HG02884 (cell line): ENCODE measurements at regions not wholly inside any gene's neighbourhood (a gene's known extent, or its start where the extent isn't known, plus 50 kb on each side); places are given as distances from the start of the nearest gene placed in this dataset.

Source experiments
- ATAC-seq: cut with Tn5 transposase; IDR thresholded peaks from one replicate; pipeline ENCODE4 v1.9.1; 2021; ENCODE audit warnings: mild to moderate bottlenecking, moderate library complexity; ENCODE audit not compliant: unreplicated experiment

- ATAC-seq = no peak
These were observed 213.3 kb downstream of the SH3BP4 start for GRCh38 chr2:235165136-235165535.

GRCh38 chr2:235165631-235166030, 213.8 kb downstream of the SH3BP4 start:
- ATAC-seq = no peak

GRCh38 chr2:235168174-235168979, 216.6 kb downstream of the SH3BP4 start:
- no peak for ATAC-seq

- no peak for ATAC-seq
These were observed 218.2 kb downstream of the SH3BP4 start for GRCh38 chr2:235170016-235170415.

- ATAC-seq = no peak
These were observed 219.0 kb downstream of the SH3BP4 start for GRCh38 chr2:235170536-235171521.

- ATAC-seq = no peak
These were observed 219.8 kb downstream of the SH3BP4 start for GRCh38 chr2:235171550-235172031.

GRCh38 chr2:235180642-235181041, 228.8 kb downstream of the SH3BP4 start:
- ATAC-seq = no peak

GRCh38 chr2:235183786-235184185, 232.0 kb downstream of the SH3BP4 start:
- ATAC-seq = no peak

- ATAC-seq = no peak
These were observed 236.0 kb downstream of the SH3BP4 start for GRCh38 chr2:235187806-235188205.

- no peak for ATAC-seq
These were observed 239.7 kb downstream of the SH3BP4 start for GRCh38 chr2:235191486-235191885.

GRCh38 chr2:235191978-235192377, 240.2 kb downstream of the SH3BP4 start:
- no peak for ATAC-seq

GRCh38 chr2:235194351-235194750, 242.5 kb downstream of the SH3BP4 start:
- no peak for ATAC-seq

- ATAC-seq = no peak
These were observed 243.0 kb downstream of the SH3BP4 start for GRCh38 chr2:235194836-235195235.

GRCh38 chr2:235195921-235196320, 244.1 kb downstream of the SH3BP4 start:
- no peak for ATAC-seq

- ATAC-seq = no peak
These were observed 247.3 kb downstream of the SH3BP4 start for GRCh38 chr2:235199128-235199527.

- no peak for ATAC-seq
These were observed 248.4 kb downstream of the SH3BP4 start for GRCh38 chr2:235200216-235200615.

- no peak for ATAC-seq
These were observed 249.9 kb downstream of the SH3BP4 start for GRCh38 chr2:235201756-235202155.

GRCh38 chr2:235204948-235205347, 253.1 kb downstream of the SH3BP4 start:
- no peak for ATAC-seq

- no peak for ATAC-seq
These were observed 254.6 kb downstream of the SH3BP4 start for GRCh38 chr2:235206399-235206798.

GRCh38 chr2:235206980-235207579, 255.3 kb downstream of the SH3BP4 start:
- ATAC-seq = no peak

- no peak for ATAC-seq
These were observed 259.2 kb downstream of the SH3BP4 start for GRCh38 chr2:235211056-235211455.
